Osteoblast (primary cell): ENCODE measurements at regions not wholly inside any gene's neighbourhood (a gene's known extent, or its start where the extent isn't known, plus 50 kb on each side); places are given as distances from the start of the nearest gene placed in this dataset.
"Not testable (repeated sequence)": the region's sequence is repeated elsewhere in the genome, so short reads cannot be mapped to it uniquely, and the experiment has no call there.

Source experiments
- DNase-seq: peaks from one replicate; pipeline ENCODE4 v3.0.0; 2011; ENCODE audit warnings: low spot score, mixed read lengths; ENCODE audit not compliant: insufficient read length; ENCODE audit errors: missing footprints
- H2AFZ ChIP-seq: 2 replicates; pipeline ENCODE4 v1.6.0; 2011; ENCODE audit warnings: mild to moderate bottlenecking, low read length
- H3K27ac ChIP-seq: 2 replicates; pipeline ENCODE4 v1.5.1; 2011; ENCODE audit warnings: mild to moderate bottlenecking, low read depth, low read length, moderate library complexity
- H3K27me3 ChIP-seq: 2 replicates; pipeline ENCODE4 v1.6.0; 2012; ENCODE audit warnings: mild to moderate bottlenecking, control low read depth, inconsistent platforms, low read length, moderate library complexity; ENCODE audit not compliant: insufficient read depth
- H3K36me3 ChIP-seq: 2 replicates; pipeline ENCODE4 v1.5.1; 2011; ENCODE audit warnings: mild to moderate bottlenecking, low read length, control low read depth, moderate library complexity; ENCODE audit not compliant: insufficient read depth
- H3K4me1 ChIP-seq: 2 replicates; pipeline ENCODE4 v1.5.1; 2011; ENCODE audit warnings: mild to moderate bottlenecking, low read length, control low read depth, moderate library complexity; ENCODE audit not compliant: insufficient read depth
- H3K4me2 ChIP-seq: 2 replicates; pipeline ENCODE4 v1.6.0; 2011; ENCODE audit warnings: mild to moderate bottlenecking, low read length; ENCODE audit not compliant: insufficient read depth
- H3K4me3 ChIP-seq: fragments of 200-600 bp; sonication (generic); 3 replicates; pipeline ENCODE4 v1.5.1; 2012; ENCODE audit warnings: mild to moderate bottlenecking, low read length, inconsistent platforms; ENCODE audit not compliant: insufficient read depth
- H3K79me2 ChIP-seq: 2 replicates; pipeline ENCODE4 v1.6.0; 2012; ENCODE audit warnings: mild to moderate bottlenecking, low read length, control low read depth, inconsistent platforms; ENCODE audit not compliant: insufficient read depth
- H3K9me3 ChIP-seq: 2 replicates; pipeline ENCODE4 v1.5.1; 2011; ENCODE audit warnings: low read depth, low read length, control low read depth
- H4K20me1 ChIP-seq: 2 replicates; pipeline ENCODE4 v1.6.0; 2012; ENCODE audit warnings: mild to moderate bottlenecking, low read length, control low read depth; ENCODE audit not compliant: insufficient read depth
- TF ChIP-seq, protein P1 (sequence below): IDR thresholded peaks from 2 replicates; pipeline ENCODE4 v1.5.1; 2011; ENCODE audit warnings: mild to moderate bottlenecking, low read depth, low read length, moderate library complexity; ENCODE audit errors: extremely low read depth

DNA sequence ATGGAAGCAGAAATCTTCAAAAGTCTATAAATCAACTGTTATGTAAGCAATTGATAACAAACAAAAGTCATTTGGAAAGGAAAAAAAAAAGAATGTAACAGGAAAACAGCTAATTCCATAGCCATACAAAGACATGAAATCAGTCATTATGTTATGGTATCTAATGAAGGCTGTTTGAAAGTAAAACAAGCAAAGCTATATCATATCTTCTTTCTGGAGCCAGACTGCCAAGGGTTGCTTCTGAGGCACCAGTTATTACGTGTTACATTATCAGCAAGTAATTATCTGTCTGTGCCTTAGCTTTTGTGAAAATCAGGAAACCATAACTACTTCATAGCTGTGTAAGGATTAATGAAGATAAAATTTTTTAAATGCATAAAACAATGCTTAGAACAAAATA, 480.2 kb downstream of the FAT4 start:
- Histone ChIP-seq H4K20me1 (no peaks in the 10 kb centered on the region), H3K4me2 (no peak overlapping the region), H3K79me2 (no peaks in the 10 kb centered on the region)

DNA sequence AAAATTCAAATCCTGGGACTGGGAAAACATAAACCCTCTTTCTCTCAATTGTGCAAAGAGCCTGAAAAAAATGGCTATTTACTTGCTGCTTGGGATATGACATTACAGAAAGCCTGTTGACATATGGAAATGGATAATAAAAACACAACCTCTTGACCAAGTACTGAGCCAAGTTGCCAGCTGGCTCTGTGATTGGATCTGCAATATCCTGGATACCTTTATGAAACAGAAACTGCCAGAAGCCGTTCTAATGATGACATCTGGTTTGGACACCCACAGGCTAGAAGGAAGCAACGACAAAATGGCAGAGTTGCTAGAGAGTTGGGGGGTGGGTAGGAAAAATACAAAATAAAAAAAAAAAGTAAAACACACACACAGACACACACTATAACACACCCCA, 481.4 kb downstream of the FAT4 start:
- Histone ChIP-seq H3K4me1 (no peaks in the 10 kb centered on the region), H3K27me3 (no peaks in the 10 kb centered on the region), H3K79me2 (no peaks in the 10 kb centered on the region), H3K4me3 (no peak overlapping the region), H3K9me3 (no peaks in the 10 kb centered on the region), H3K36me3 (no peaks in the 10 kb centered on the region), H3K27ac (no peak overlapping the region), H4K20me1 (no peaks in the 10 kb centered on the region), H3K4me2 (no peak overlapping the region), H2AFZ (no peak overlapping the region)
- TF ChIP-seq, protein P1, sequence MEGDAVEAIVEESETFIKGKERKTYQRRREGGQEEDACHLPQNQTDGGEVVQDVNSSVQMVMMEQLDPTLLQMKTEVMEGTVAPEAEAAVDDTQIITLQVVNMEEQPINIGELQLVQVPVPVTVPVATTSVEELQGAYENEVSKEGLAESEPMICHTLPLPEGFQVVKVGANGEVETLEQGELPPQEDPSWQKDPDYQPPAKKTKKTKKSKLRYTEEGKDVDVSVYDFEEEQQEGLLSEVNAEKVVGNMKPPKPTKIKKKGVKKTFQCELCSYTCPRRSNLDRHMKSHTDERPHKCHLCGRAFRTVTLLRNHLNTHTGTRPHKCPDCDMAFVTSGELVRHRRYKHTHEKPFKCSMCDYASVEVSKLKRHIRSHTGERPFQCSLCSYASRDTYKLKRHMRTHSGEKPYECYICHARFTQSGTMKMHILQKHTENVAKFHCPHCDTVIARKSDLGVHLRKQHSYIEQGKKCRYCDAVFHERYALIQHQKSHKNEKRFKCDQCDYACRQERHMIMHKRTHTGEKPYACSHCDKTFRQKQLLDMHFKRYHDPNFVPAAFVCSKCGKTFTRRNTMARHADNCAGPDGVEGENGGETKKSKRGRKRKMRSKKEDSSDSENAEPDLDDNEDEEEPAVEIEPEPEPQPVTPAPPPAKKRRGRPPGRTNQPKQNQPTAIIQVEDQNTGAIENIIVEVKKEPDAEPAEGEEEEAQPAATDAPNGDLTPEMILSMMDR = no peak
- no peak for DNase-seq

More for the DNA sequence above, 480.2 kb downstream of the FAT4 start:
- no peak overlapping the region for H3K27ac ChIP-seq
- TF ChIP-seq, protein P1 = no peak
- H3K36me3 ChIP-seq = no peaks in the 10 kb centered on the region
- DNase-seq = no peak
- H3K4me3 ChIP-seq = no peak overlapping the region
- H3K27me3 ChIP-seq = no peaks in the 10 kb centered on the region
- no peak overlapping the region for H2AFZ ChIP-seq
- H3K9me3 ChIP-seq = no peaks in the 10 kb centered on the region
- H3K4me1 ChIP-seq = no peaks in the 10 kb centered on the region

DNA sequence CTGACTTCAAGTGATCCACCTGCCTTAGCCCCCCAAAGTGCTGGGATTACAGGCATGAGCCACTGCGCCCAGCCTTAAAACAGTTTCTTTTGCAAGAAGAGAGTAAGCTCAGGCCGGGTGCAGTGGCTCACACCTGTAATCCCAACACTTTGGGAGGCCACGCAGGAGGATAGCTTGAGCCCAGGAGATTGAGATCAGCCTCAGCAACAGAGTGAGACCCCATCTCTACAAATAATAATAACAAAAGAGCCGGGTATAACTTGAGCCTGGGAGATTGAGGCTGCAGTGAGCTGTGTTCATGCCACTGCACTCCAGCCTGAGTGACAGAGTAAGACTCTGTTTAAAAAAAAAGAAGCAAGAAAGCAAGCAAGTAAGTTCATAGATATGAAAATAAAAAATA, 482.9 kb downstream of the FAT4 start:
- not testable (repeated sequence) for H3K4me3 ChIP-seq, H3K4me2 ChIP-seq

DNA sequence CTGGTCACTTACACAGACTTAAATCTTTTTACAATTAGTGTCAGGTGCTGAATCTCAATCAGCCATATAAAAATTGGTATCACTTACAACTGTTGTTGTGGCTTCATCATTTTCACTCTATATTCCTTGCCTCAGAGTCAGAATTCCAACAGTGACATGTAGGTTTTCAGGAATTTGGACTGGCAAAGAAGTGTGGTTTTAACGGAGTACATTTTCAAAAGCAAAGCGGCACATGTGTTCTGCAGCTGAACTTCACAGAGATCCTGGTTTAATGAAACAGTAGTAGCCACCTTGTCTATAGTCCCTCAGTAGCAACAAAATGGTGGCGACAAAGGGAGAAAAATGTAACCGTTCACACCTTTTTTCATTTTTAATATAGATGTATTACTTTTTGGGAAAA, 486.6 kb downstream of the FAT4 start:
- Histone ChIP-seq H3K27ac (no peak overlapping the region), H3K9me3 (no peaks in the 10 kb centered on the region), H2AFZ (no peak overlapping the region), H3K4me2 (no peak overlapping the region), H3K79me2 (no peaks in the 10 kb centered on the region), H4K20me1 (no peaks in the 10 kb centered on the region), H3K36me3 (no peaks in the 10 kb centered on the region), H3K27me3 (no peaks in the 10 kb centered on the region), H3K4me1 (no peaks in the 10 kb centered on the region), H3K4me3 (no peak overlapping the region)
- DNase-seq = no peak
- TF ChIP-seq, protein P1 = no peak

More for the DNA sequence above, 482.9 kb downstream of the FAT4 start:
- H3K9me3 ChIP-seq, DNase-seq, H3K79me2 ChIP-seq, H3K36me3 ChIP-seq, H3K4me1 ChIP-seq, H4K20me1 ChIP-seq, H3K27ac ChIP-seq, H2AFZ ChIP-seq, H3K27me3 ChIP-seq: not testable (repeated sequence)
